Hepatocyte (in vitro differentiated cells): ENCODE measurements at regions not wholly inside any gene's neighbourhood (a gene's known extent, or its start where the extent isn't known, plus 50 kb on each side); places are given as distances from the start of the nearest gene placed in this dataset.

Experiments used
- DNase-seq: peaks from one replicate; pipeline ENCODE4 v3.0.0-alpha.2; 2016; ENCODE audit warnings: low spot score
- H2AFZ ChIP-seq: fragments of 200-600 bp; sonication (generic); 2 replicates; pipeline ENCODE4 v1.6.0; 2016; ENCODE audit warnings: antibody characterized with exemption, mild to moderate bottlenecking
- H3K27ac ChIP-seq: fragments of 200-600 bp; sonication (generic); 2 replicates; pipeline ENCODE4 v1.5.1; 2016; ENCODE audit warnings: mild to moderate bottlenecking
- H3K27me3 ChIP-seq: fragments of 200-600 bp; sonication (generic); 2 replicates; pipeline ENCODE4 v1.6.1; 2016
- H3K36me3 ChIP-seq: fragments of 200-600 bp; sonication (generic); replicated peaks from 2 replicates; pipeline ENCODE4 v1.5.1; 2016; ENCODE audit warnings: low read depth; ENCODE audit not compliant: insufficient read depth
- H3K4me1 ChIP-seq: fragments of 200-600 bp; sonication (generic); 2 replicates; pipeline ENCODE4 v1.5.1; 2016; ENCODE audit warnings: mild to moderate bottlenecking, moderate library complexity; ENCODE audit not compliant: insufficient read depth
- H3K4me2 ChIP-seq: fragments of 200-600 bp; sonication (generic); 2 replicates; pipeline ENCODE4 v1.6.0; 2016
- H3K4me3 ChIP-seq: fragments of 200-600 bp; sonication (generic); 2 replicates; pipeline ENCODE4 v1.5.1; 2016; ENCODE audit warnings: mild to moderate bottlenecking
- H3K79me2 ChIP-seq: fragments of 200-600 bp; sonication (generic); 2 replicates; pipeline ENCODE4 v1.6.0; 2017; ENCODE audit warnings: mild to moderate bottlenecking
- H3K9me2 ChIP-seq: fragments of 200-600 bp; sonication (generic); replicated peaks from 2 replicates; pipeline ENCODE4 v1.6.0; 2017; ENCODE audit warnings: mild to moderate bottlenecking; ENCODE audit not compliant: insufficient read depth
- H3K9me3 ChIP-seq: fragments of 200-600 bp; sonication (generic); 2 replicates; pipeline ENCODE4 v1.5.1; 2016; ENCODE audit warnings: low read depth, mild to moderate bottlenecking
- H4K20me1 ChIP-seq: fragments of 200-600 bp; sonication (generic); 2 replicates; pipeline ENCODE4 v1.6.0; 2016; ENCODE audit warnings: mild to moderate bottlenecking; ENCODE audit not compliant: insufficient read depth, poor library complexity, severe bottlenecking
- EZH2 ChIP-seq: fragments of 200-600 bp; sonication (generic); IDR thresholded peaks from 2 replicates; pipeline ENCODE4 v1.6.1; 2016; ENCODE audit warnings: antibody characterized with exemption, mild to moderate bottlenecking, borderline replicate concordance
- EZH2phosphoT487 ChIP-seq: fragments of 200-600 bp; sonication (generic); IDR thresholded peaks from one replicate; pipeline ENCODE4 v1.6.1; 2018; ENCODE audit warnings: antibody characterized with exemption, mild to moderate bottlenecking, low read depth, moderate library complexity; ENCODE audit not compliant: unreplicated experiment, severe bottlenecking
- WGBS: methylation state at CpG from one replicate; pipeline ENCODE4 v1.1.6; 2016; ENCODE audit warnings: low lambda C conversion rate; ENCODE audit errors: missing lambda C conversion rate; 5-methylcytosine and 5-hydroxymethylcytosine counted together
- TF ChIP-seq, protein P1 (sequence below): fragments of 200-600 bp; sonication (generic); IDR thresholded peaks from 2 replicates; pipeline ENCODE4 v1.5.1; 2016; ENCODE audit warnings: antibody characterized with exemption, mild to moderate bottlenecking; ENCODE audit not compliant: poor library complexity

DNA sequence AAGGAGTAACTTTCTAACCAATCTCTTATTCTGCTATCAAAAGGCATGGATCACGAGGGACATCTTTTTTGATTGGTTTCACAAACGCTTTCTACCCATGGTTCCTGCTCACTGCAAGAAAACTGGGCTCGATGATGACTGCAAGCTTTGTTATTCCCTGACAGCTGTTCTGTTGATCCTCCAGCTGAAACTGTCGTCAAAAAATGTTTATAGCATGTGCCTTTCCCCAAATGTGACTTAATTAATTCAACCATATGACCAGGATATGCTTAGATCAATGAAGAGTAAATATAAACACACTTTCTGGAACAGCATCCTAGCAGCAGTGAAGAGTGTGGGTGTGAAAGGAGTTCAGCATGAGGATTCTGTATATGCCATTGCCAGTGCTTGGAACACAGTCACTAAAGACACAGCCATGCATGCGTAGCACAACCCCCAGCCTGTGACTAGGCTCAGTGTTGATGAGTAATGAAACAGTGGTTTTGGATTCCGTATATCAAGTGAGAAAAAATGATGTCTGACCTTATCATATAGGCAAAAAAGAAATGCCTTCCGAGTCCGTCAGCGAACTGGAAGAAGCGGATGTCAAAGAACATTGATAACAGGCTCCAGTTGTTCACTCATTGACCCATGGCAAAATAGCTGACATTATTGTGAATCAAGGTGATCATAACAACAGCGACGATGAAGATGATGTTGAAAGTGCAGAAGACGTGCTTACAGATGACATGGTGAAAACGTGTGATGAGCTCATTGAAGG is 347.4 kb downstream of the FGF9 start:
- Histone ChIP-seq H3K4me2 (no peak overlapping the region), H2AFZ (no peak overlapping the region), H3K27me3 (no peaks in the 10 kb centered on the region), H3K4me1 (no peaks in the 10 kb centered on the region), H3K27ac (no peak overlapping the region), H3K79me2 (no peaks in the 10 kb centered on the region), H4K20me1 (no peaks in the 10 kb centered on the region), H3K36me3 (no peaks in the 10 kb centered on the region), H3K4me3 (no peak overlapping the region), H3K9me3 (no peaks in the 10 kb centered on the region), H3K9me2 (no peaks in the 10 kb centered on the region)
- TF ChIP-seq, protein P1, sequence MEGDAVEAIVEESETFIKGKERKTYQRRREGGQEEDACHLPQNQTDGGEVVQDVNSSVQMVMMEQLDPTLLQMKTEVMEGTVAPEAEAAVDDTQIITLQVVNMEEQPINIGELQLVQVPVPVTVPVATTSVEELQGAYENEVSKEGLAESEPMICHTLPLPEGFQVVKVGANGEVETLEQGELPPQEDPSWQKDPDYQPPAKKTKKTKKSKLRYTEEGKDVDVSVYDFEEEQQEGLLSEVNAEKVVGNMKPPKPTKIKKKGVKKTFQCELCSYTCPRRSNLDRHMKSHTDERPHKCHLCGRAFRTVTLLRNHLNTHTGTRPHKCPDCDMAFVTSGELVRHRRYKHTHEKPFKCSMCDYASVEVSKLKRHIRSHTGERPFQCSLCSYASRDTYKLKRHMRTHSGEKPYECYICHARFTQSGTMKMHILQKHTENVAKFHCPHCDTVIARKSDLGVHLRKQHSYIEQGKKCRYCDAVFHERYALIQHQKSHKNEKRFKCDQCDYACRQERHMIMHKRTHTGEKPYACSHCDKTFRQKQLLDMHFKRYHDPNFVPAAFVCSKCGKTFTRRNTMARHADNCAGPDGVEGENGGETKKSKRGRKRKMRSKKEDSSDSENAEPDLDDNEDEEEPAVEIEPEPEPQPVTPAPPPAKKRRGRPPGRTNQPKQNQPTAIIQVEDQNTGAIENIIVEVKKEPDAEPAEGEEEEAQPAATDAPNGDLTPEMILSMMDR: no peak
- TF ChIP-seq EZH2phosphoT487 (no peak), EZH2 (no peak)
- 92% methylated on average over 14 of the region's 14 CpGs for WGBS
- DNase-seq: no peak

DNA sequence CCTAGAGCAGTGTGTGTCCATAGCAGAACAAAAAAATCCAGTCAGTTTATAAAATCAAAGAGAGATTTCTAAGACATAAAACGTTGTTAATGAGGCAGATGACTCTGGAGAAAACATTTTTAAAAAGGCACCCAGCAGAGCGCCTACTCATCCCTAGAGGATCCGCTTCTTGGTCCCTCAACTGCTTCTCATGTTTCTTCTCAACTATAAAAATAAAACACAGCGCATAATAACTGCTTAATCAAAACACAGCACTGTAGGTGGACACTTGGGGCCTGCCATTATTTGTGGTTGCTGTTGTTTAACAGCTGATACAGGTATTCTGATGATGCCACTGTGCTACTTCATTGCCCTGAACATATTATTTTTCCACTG is 347.9 kb downstream of the FGF9 start:
- Histone ChIP-seq H3K4me1 (no peaks in the 10 kb centered on the region), H3K79me2 (no peaks in the 10 kb centered on the region), H3K36me3 (no peaks in the 10 kb centered on the region), H3K9me3 (no peaks in the 10 kb centered on the region), H4K20me1 (no peaks in the 10 kb centered on the region), H3K27ac (no peak overlapping the region), H3K4me2 (no peak overlapping the region), H3K27me3 (no peaks in the 10 kb centered on the region), H3K4me3 (no peak overlapping the region), H3K9me2 (no peaks in the 10 kb centered on the region), H2AFZ (no peak overlapping the region)
- no peak for DNase-seq
- no peak for TF ChIP-seq EZH2
- TF ChIP-seq, protein P1: no peak
- no peak for TF ChIP-seq EZH2phosphoT487
- 92% methylated on average over 4 of the region's 4 CpGs for WGBS

DNA sequence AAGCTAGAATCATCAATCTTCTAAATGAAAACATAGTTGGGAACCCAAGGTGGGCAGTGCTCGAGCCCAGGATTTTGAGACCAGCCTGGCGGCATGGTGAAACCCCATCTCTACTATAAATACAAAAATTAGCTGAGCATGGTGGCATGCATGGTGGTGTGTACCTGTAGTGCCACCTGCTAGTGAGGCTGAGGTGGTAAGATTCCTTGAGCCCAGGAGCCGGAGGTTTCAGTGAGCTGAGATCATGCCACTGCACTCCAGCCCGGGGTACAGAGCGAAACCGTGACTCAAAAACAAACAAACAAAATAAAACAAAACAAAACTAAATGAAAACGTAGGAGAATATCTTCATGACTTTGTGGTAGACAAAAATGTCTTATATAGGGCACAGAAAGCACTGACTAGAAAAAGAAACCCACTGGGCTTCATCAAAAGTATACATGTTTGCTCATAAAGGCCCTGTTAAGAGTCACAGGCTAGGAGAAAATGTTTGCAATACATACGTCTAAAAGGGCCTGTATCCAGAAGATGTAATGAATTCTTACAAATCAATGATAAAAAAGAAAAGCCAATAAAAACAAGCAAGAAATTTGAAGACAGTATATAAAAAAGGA is 353.6 kb downstream of the FGF9 start:
- H3K9me3 ChIP-seq: no peaks in the 10 kb centered on the region
- TF ChIP-seq EZH2phosphoT487: no peak
- TF ChIP-seq, protein P1: no peak
- TF ChIP-seq EZH2: no peak
- 92% methylated on average over 8 of the region's 8 CpGs for WGBS
- H2AFZ ChIP-seq: no peak overlapping the region
- H3K4me1 ChIP-seq: no peaks in the 10 kb centered on the region
- H3K27me3 ChIP-seq: no peaks in the 10 kb centered on the region
- no peaks in the 10 kb centered on the region for H3K36me3 ChIP-seq
- no peaks in the 10 kb centered on the region for H4K20me1 ChIP-seq
- H3K4me2 ChIP-seq: no peak overlapping the region
- H3K79me2 ChIP-seq: no peaks in the 10 kb centered on the region
- no peak overlapping the region for H3K4me3 ChIP-seq
- no peak overlapping the region for H3K27ac ChIP-seq
- DNase-seq: no peak
- no peaks in the 10 kb centered on the region for H3K9me2 ChIP-seq
